ENCODE measurements at regions not wholly inside any gene's neighbourhood (a gene's known extent, or its start where the extent isn't known, plus 50 kb on each side); places are given as distances from the start of the nearest gene placed in this dataset.

- WGBS (ENCODE audit: extremely low coverage, insufficient read length, low lambda C conversion rate): no CpG with 5 or more reads among the region's 3 CpGs
- no peak overlapping the region for H3K14ac ChIP-seq (ENCODE audit: insufficient read depth, low read length)
- no peaks in the 10 kb centered on the region for H3K27me3 Mint-ChIP-seq (ENCODE audit: low read depth)
- H2BK120ac ChIP-seq (ENCODE audit: low read depth, low read length, poor library complexity, severe bottlenecking): no peak overlapping the region
- H3K79me1 ChIP-seq (ENCODE audit: insufficient read depth, low read depth, low read length, poor library complexity, severe bottlenecking): no peaks in the 10 kb centered on the region
- no peak overlapping the region for H3K56ac ChIP-seq (ENCODE audit: insufficient read length, low read depth, low read length)
- H2BK15ac ChIP-seq (ENCODE audit: low read depth, low read length): no peak overlapping the region
- no peaks in the 10 kb centered on the region for H3K27me3 ChIP-seq (ENCODE audit: insufficient read depth, low read length)
- no peak overlapping the region for H2BK20ac ChIP-seq (ENCODE audit: low read depth, low read length, poor library complexity, severe bottlenecking)
- no peak for DNase-seq
- H4K5ac ChIP-seq (ENCODE audit: insufficient read length, low read depth, low read length): no peak overlapping the region
- H3K36me3 Mint-ChIP-seq (ENCODE audit: insufficient read depth in 1 of 3, low read depth in 3 of 3): peaks cover 0 to 2% (median 0%) of the 10 kb centered on the region in 3 experiments; a peak in 1 of 7 replicates
- no peaks in the 10 kb centered on the region for H3K79me2 ChIP-seq (ENCODE audit: insufficient read depth, low read length)
- H4K20me1 ChIP-seq (ENCODE audit: control insufficient read depth, insufficient read depth, insufficient read length): no peaks in the 10 kb centered on the region
- H3K9ac ChIP-seq (ENCODE audit: extremely low read depth, insufficient read length, low read length): no peak overlapping the region
- H4K8ac ChIP-seq (replicated peaks; ENCODE audit: insufficient read length, low read depth, low read length): no peak overlapping the region
- no peak overlapping the region for H3K23ac ChIP-seq (ENCODE audit: insufficient read length, low read depth, low read length)
- H2AFZ ChIP-seq (ENCODE audit: low read length): no peak overlapping the region
- H3K27ac Mint-ChIP-seq: no peak overlapping the region
- H4K91ac ChIP-seq (ENCODE audit: insufficient read length, low read depth, low read length): no peak overlapping the region
- H3K23me2 ChIP-seq (ENCODE audit: insufficient read length, low read depth, low read length, poor library complexity, severe bottlenecking): no peaks in the 10 kb centered on the region
- no peak overlapping the region for H2BK12ac ChIP-seq (ENCODE audit: insufficient read length, low read depth, low read length)
- H3K4me1 ChIP-seq (ENCODE audit: insufficient read depth, low read length): no peaks in the 10 kb centered on the region
- H2BK5ac ChIP-seq (ENCODE audit: insufficient read length, low read length): no peak overlapping the region
- H3K9me3 Mint-ChIP-seq: peaks cover 0 to 4% of the 10 kb centered on the region in 2 experiments; a peak in 3 of 5 replicates
- H3K4ac ChIP-seq (ENCODE audit: low read depth, low read length): no peak overlapping the region
- no peak overlapping the region for H2AK5ac ChIP-seq (ENCODE audit: insufficient read length, low read length)
- no peaks in the 10 kb centered on the region for H3K4me1 Mint-ChIP-seq
- no peak overlapping the region for H3K4me2 ChIP-seq (ENCODE audit: insufficient read depth, insufficient read length, low read length)
- no peak overlapping the region for H3K27ac ChIP-seq (ENCODE audit: insufficient read length, low read depth, low read length)
- no peak overlapping the region for H3T11ph ChIP-seq (ENCODE audit: low read length)
- H3K18ac ChIP-seq (ENCODE audit: insufficient read length, low read depth, low read length): no peak overlapping the region
- H3K9me3 ChIP-seq (ENCODE audit: control insufficient read depth, low read depth, low read length): no peaks in the 10 kb centered on the region
- H3K4me3 Mint-ChIP-seq: no peak overlapping the region
- no peak for TF ChIP-seq CTCF (conservative IDR thresholded peaks at IDR 0.05)
Observed at GRCh38 chr20:6646021-6646636, 121.4 kb upstream of the BMP2 start.

Data from H9 (cell line).